ENCODE measurements at regions not wholly inside any gene's neighbourhood (a gene's known extent, or its start where the extent isn't known, plus 50 kb on each side); places are given as distances from the start of the nearest gene placed in this dataset.

- TF ChIP-seq CTCF (conservative IDR thresholded peaks at IDR 0.05 in 1 of 2, IDR thresholded peaks at IDR 0.05 in 1 of 2; ENCODE audit: extremely low read depth in 1 of 2, insufficient read depth in 1 of 2, low read depth in 1 of 2, low read length in 2 of 2), result no peak
- TF ChIP-seq EZH2 (IDR thresholded peaks at IDR 0.05; ENCODE audit: borderline replicate concordance, low read length), result no peak
These were observed 62.2 kb downstream of the PPP1R2C start for GRCh38 chrX:42715701-42716262.

Data from mammary epithelial cell (primary cell).